GM21786 (cell line): ENCODE measurements at regions not wholly inside any gene's neighbourhood (a gene's known extent, or its start where the extent isn't known, plus 50 kb on each side); places are given as distances from the start of the nearest gene placed in this dataset.
"Not testable (repeated sequence)": the region's sequence is repeated elsewhere in the genome, so short reads cannot be mapped to it uniquely, and the experiment has no call there.

Source experiments
- ATAC-seq: cut with Tn5 transposase; IDR thresholded peaks from one replicate; pipeline ENCODE4 v1.9.1; 2021; ENCODE audit not compliant: unreplicated experiment

GRCh38 chr6:170067181-170067641 is 223.7 kb downstream of the DLL1 start:
- ATAC-seq = no peak

- no peak for ATAC-seq
Measured at GRCh38 chr6:170066679-170067078, 224.2 kb downstream of the DLL1 start.

- ATAC-seq = no peak
Measured at GRCh38 chr6:170063851-170064602, 226.9 kb downstream of the DLL1 start.

GRCh38 chr6:170063431-170063830 is 227.4 kb downstream of the DLL1 start:
- ATAC-seq = no peak

GRCh38 chr6:170062915-170063241 is 228.0 kb downstream of the DLL1 start:
- ATAC-seq = no peak

GRCh38 chr6:170062209-170062914 is 228.5 kb downstream of the DLL1 start:
- ATAC-seq = no peak

GRCh38 chr6:170058878-170059485 is 231.9 kb downstream of the DLL1 start:
- ATAC-seq = no peak

GRCh38 chr6:170057961-170058877 is 232.7 kb downstream of the DLL1 start:
- ATAC-seq = no peak

- ATAC-seq = no peak
Measured at GRCh38 chr6:170057034-170057734, 233.7 kb downstream of the DLL1 start.

- no peak for ATAC-seq
Measured at GRCh38 chr6:170056278-170056711, 234.6 kb downstream of the DLL1 start.

- ATAC-seq = not testable (repeated sequence)
Measured at GRCh38 chr6:170055797-170056196, 235.1 kb downstream of the DLL1 start.

- ATAC-seq = no peak
Measured at GRCh38 chr6:170053966-170054661, 236.8 kb downstream of the DLL1 start.

- no peak for ATAC-seq
Measured at GRCh38 chr6:170052991-170053821, 237.7 kb downstream of the DLL1 start.

GRCh38 chr6:170051229-170052172 is 239.4 kb downstream of the DLL1 start:
- no peak for ATAC-seq

GRCh38 chr6:170050591-170051041 is 240.3 kb downstream of the DLL1 start:
- no peak for ATAC-seq

- ATAC-seq = no peak
Measured at GRCh38 chr6:170049641-170050561, 241.0 kb downstream of the DLL1 start.
